Lower leg skin (tissue), 4 donors: ENCODE measurements at regions not wholly inside any gene's neighbourhood (a gene's known extent, or its start where the extent isn't known, plus 50 kb on each side); places are given as distances from the start of the nearest gene placed in this dataset.

ENCODE experiments used
- DNase-seq, 2 donors: peaks; one replicate each; pipeline ENCODE4 v3.0.0-alpha.2; 2019; ENCODE audit warnings: low spot score in 2 of 2
- H3K4me3 ChIP-seq: fragments of 200-600 bp; sonication (generic); 2 replicates; pipeline ENCODE4 v1.5.1; 2017; ENCODE audit warnings: mild to moderate bottlenecking, low read depth; ENCODE audit not compliant: poor library complexity, severe bottlenecking
- CTCF ChIP-seq, 3 donors: fragments of 450-650 bp; IDR thresholded peaks; one replicate each; pipeline ENCODE4 v1.5.1; 2016; ENCODE audit warnings: antibody characterized with exemption in 3 of 3, mild to moderate bottlenecking in 3 of 3, moderate library complexity in 2 of 3
- POLR2A ChIP-seq, 2 donors: fragments of 450-650 bp; IDR thresholded peaks; one replicate each; pipeline ENCODE4 v1.6.1; 2016 to 2017; ENCODE audit warnings: antibody characterized with exemption in 2 of 2, mild to moderate bottlenecking in 1 of 2, moderate library complexity in 1 of 2
- WGBS, 2 donors: methylation state at CpG; one replicate each; pipeline ENCODE4 v1.1.5; 2018; 5-methylcytosine and 5-hydroxymethylcytosine counted together
- intact Hi-C: fragments of 100-400 bp; cut with DNase I; formaldehyde crosslinking; loops from one replicate; pipeline ENCODE4 v1.15.0; 2023; ENCODE audit warnings: low total_unique reads

DNA sequence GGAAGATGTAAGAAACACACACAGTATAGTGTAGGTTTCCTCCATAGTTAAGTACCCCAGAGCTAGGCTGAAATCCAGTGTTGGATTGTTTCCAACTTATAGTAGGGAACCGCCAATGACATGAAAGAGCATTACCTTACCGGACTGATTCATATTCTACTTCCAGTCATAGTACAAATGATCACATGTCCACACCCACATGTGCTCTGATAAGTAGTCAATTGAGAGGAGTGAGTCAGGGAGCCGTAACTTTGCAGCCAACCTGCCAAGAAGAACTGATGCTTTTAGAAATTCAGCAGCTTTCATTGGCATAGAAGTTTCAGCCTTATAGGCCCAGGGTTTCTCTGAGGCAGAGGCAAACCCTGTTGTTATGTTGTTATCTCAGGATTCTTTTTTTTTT lies 240.6 kb downstream of the ETS1 start:
- DNase-seq, result no peak
- H3K4me3 ChIP-seq, result no peak overlapping the region
- TF ChIP-seq POLR2A (IDR thresholded peaks at IDR 0.05) (no peak), CTCF (IDR thresholded peaks at IDR 0.05) (no peak)
- 25 to 30% methylated on average over 3 of the region's 3 CpGs for WGBS, 2 donors
- intact Hi-C loops, result no loop called here

- WGBS, 2 donors, result 76 to 83% methylated on average over 3 of the region's 3 CpGs
Measured at GRCh38 chr11:128345316-128345715, 242.0 kb downstream of the ETS1 start.

DNA sequence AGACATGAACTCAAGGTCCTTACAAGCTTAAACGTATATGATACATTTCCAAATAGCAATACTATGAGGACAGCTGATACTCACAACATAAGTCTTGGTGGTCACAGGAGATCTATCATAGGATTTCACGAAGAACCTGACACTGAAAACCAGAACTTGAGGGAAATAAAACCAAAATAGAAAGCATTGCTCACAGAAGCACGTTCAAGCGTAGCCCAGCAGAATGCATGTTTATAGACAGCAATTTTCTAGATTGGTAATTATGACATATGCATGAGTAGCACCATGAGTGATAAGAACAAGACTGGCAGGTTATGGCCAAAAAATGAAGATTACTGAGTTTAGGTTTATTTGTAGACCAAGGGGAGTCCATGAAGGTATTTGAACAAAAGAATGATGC lies 243.5 kb downstream of the ETS1 start:
- 63 to 79% methylated on average over 4 of the region's 4 CpGs for WGBS, 2 donors
- no peak for DNase-seq
- intact Hi-C loops, result no loop called here
- no peak overlapping the region for H3K4me3 ChIP-seq
- TF ChIP-seq CTCF (IDR thresholded peaks at IDR 0.05) (no peak), POLR2A (IDR thresholded peaks at IDR 0.05) (no peak)

More at GRCh38 chr11:128345316-128345715, 242.0 kb downstream of the ETS1 start:
- no peak overlapping the region for H3K4me3 ChIP-seq
- intact Hi-C loops, result no loop called here
- DNase-seq, result no peak
- TF ChIP-seq POLR2A (IDR thresholded peaks at IDR 0.05) (no peak), CTCF (IDR thresholded peaks at IDR 0.05) (no peak)

DNA sequence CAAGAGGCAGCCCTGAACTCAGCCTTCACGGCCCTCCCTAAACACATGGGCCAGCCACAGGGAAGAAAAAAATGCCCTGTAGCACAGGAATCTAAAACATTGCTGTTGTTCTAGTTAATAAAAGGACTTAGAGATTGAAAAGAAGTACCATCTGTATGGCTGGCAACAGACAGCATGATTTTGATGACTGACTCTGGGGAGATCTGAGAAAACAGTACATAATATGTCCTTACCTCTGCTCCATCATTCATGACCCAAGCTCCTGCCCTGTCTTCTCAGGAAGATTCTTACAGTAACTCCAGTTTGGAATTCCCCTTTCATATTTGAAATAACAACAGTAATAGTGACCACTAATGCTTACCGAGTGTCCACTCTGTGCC lies 244.2 kb downstream of the ETS1 start:
- intact Hi-C loops, result no loop called here
- WGBS, 2 donors, result 55 to 66% methylated on average over 2 of the region's 2 CpGs
- DNase-seq, result no peak
- no peak overlapping the region for H3K4me3 ChIP-seq
- TF ChIP-seq POLR2A (IDR thresholded peaks at IDR 0.05) (no peak), CTCF (IDR thresholded peaks at IDR 0.05) (no peak)

DNA sequence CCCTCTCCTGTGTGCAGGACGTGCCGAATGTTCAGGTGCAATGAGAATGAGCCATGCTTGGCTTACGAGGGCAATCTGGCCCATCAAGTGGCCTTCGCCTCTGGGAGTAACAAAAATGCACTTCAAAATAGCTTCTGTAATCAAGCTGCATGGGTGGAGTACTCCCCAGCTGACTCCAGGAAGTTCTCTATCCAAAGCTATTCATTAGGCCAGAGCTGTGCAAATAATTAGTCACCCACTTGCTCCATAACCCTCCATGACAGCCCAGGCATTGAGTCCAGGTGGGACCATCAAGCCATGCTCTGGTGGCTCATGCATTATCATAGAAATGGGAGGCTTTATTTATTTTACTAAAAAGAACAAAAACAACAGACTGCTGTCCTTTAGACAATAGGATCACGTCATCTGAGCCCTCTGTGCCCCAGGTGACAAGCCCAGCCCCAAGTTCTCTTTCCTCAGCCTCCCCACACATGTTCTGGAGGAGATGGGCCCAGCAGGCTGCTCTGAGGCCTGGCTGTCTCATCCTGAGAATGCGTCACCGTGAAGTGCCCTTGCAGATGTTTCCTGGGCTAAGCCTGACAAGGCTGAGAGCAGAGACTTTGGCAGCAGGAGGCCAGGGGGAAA lies 244.7 kb downstream of the ETS1 start:
- H3K4me3 ChIP-seq, result no peak overlapping the region
- 49 to 60% methylated on average over 7 of the region's 7 CpGs for WGBS, 2 donors
- intact Hi-C loops, result no loop called here
- no peak for TF ChIP-seq CTCF (IDR thresholded peaks at IDR 0.05)
- peak in 1 of 2 donors; percentile 88 for DNase-seq
